ENCODE measurements at regions not wholly inside any gene's neighbourhood (a gene's known extent, or its start where the extent isn't known, plus 50 kb on each side); places are given as distances from the start of the nearest gene placed in this dataset.

- TF ChIP-seq EZH2 (optimal IDR thresholded peaks at IDR 0.05; ENCODE audit: low read depth, low read length) (no peak), EZH2phosphoT487 (IDR thresholded peaks at IDR 0.05; ENCODE audit: low read length) (no peak)
- TF ChIP-seq, protein P1, sequence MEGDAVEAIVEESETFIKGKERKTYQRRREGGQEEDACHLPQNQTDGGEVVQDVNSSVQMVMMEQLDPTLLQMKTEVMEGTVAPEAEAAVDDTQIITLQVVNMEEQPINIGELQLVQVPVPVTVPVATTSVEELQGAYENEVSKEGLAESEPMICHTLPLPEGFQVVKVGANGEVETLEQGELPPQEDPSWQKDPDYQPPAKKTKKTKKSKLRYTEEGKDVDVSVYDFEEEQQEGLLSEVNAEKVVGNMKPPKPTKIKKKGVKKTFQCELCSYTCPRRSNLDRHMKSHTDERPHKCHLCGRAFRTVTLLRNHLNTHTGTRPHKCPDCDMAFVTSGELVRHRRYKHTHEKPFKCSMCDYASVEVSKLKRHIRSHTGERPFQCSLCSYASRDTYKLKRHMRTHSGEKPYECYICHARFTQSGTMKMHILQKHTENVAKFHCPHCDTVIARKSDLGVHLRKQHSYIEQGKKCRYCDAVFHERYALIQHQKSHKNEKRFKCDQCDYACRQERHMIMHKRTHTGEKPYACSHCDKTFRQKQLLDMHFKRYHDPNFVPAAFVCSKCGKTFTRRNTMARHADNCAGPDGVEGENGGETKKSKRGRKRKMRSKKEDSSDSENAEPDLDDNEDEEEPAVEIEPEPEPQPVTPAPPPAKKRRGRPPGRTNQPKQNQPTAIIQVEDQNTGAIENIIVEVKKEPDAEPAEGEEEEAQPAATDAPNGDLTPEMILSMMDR (IDR thresholded peaks at IDR 0.05; ENCODE audit: low read length), result no peak
- Histone ChIP-seq H4K20me1 (ENCODE audit: insufficient read depth, low read length) (no peaks in the 10 kb centered on the region), H2AFZ (ENCODE audit: low read length) (no peak overlapping the region), H3K4me2 (ENCODE audit: low read depth, low read length) (no peak overlapping the region), H3K9me3 (replicated peaks; ENCODE audit: insufficient read depth, low read length) (no peaks in the 10 kb centered on the region), H3F3A (ENCODE audit: insufficient read depth, low read length) (no peaks in the 10 kb centered on the region), H3K9ac (ENCODE audit: low read length) (no peak overlapping the region), H3K27me3 (replicated peaks; ENCODE audit: insufficient read depth, low read length) (no peaks in the 10 kb centered on the region), H3K4me3 (ENCODE audit: low read length) (no peak overlapping the region), H3K27ac (ENCODE audit: low read length) (no peak overlapping the region), H3K4me1 (ENCODE audit: low read length) (no peaks in the 10 kb centered on the region), H3K79me2 (ENCODE audit: low read length) (no peaks in the 10 kb centered on the region), H3K9me2 (replicated peaks; ENCODE audit: insufficient read depth, low read length) (no peaks in the 10 kb centered on the region), H3K36me3 (replicated peaks; ENCODE audit: insufficient read depth, low read length) (no peaks in the 10 kb centered on the region)
- no peak for DNase-seq
These were observed 83.0 kb downstream of the ISX start for GRCh38 chr22:35148866-35149548.

DNA sequence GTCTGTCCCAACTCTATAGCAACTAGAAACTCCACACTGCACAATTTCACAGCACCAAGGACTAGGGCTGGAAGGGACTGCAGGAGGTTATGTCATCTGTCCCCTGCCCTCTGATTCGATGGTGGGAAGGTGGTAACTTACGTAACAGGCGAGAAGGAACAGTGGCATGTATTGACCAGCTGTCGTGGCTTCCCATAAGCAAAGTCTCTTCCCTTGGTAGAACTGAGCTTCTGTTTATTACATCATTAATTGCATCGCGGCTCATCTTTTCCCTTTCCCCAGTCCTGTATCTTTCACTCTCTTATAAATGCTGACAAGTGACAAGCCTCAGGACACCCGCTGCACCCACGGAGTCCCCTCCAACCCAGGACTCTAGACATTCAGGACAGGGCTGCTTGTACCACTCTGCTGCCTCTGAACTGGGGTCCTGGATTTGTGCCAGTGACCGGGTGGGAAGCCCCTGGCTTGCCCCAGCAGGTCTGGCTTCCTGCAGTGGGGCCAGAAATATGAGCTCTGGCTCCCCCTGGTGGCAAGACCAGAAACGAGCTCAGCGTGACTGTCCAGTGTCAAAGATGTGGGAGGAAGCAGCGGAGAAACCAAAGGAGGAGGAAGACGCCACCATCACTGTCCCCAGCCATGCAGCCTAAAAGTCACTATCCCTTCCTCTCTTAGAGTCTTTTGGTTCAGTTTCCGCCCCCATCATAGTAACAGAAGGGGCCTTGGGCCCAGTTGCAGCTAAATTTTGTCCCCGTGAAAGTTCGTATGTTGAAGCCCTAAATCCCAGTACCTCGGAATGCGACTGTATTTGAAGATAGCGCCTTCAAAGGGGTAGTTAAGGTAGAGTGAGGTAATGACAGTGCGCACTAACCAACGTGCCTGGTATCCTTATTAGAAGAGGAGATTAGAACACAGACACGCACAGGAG lies 84.5 kb downstream of the ISX start:
- H2AFZ ChIP-seq (ENCODE audit: low read length), result no peak overlapping the region
- no peaks in the 10 kb centered on the region for H3K9me2 ChIP-seq (replicated peaks; ENCODE audit: insufficient read depth, low read length)
- H3K4me1 ChIP-seq (ENCODE audit: low read length), result no peaks in the 10 kb centered on the region
- peak; percentile 44 for DNase-seq
- H3K9ac ChIP-seq (ENCODE audit: low read length), result no peak overlapping the region
- H3K27ac ChIP-seq (ENCODE audit: low read length), result no peak overlapping the region
- no peak overlapping the region for H3K4me2 ChIP-seq (ENCODE audit: low read depth, low read length)
- TF ChIP-seq, protein P1 (IDR thresholded peaks at IDR 0.05; ENCODE audit: low read length), result peak; percentile 84
- no peak for TF ChIP-seq EZH2 (optimal IDR thresholded peaks at IDR 0.05; ENCODE audit: low read depth, low read length)
- no peaks in the 10 kb centered on the region for H3K79me2 ChIP-seq (ENCODE audit: low read length)
- no peaks in the 10 kb centered on the region for H3F3A ChIP-seq (ENCODE audit: insufficient read depth, low read length)
- H3K36me3 ChIP-seq (replicated peaks; ENCODE audit: insufficient read depth, low read length), result no peaks in the 10 kb centered on the region
- no peaks in the 10 kb centered on the region for H3K9me3 ChIP-seq (replicated peaks; ENCODE audit: insufficient read depth, low read length)
- H3K27me3 ChIP-seq (replicated peaks; ENCODE audit: insufficient read depth, low read length), result no peaks in the 10 kb centered on the region
- no peak overlapping the region for H3K4me3 ChIP-seq (ENCODE audit: low read length)
- H4K20me1 ChIP-seq (ENCODE audit: insufficient read depth, low read length), result no peaks in the 10 kb centered on the region

GRCh38 chr22:35152316-35152715 lies 86.4 kb downstream of the ISX start:
- no peak overlapping the region for H3K27ac ChIP-seq (ENCODE audit: low read length)
- H3K4me2 ChIP-seq (ENCODE audit: low read depth, low read length), result no peak overlapping the region
- H4K20me1 ChIP-seq (ENCODE audit: insufficient read depth, low read length), result no peaks in the 10 kb centered on the region
- no peak for TF ChIP-seq EZH2phosphoT487 (IDR thresholded peaks at IDR 0.05; ENCODE audit: low read length)
- TF ChIP-seq, protein P1 (IDR thresholded peaks at IDR 0.05; ENCODE audit: low read length), result no peak
- no peak for TF ChIP-seq EZH2 (optimal IDR thresholded peaks at IDR 0.05; ENCODE audit: low read depth, low read length)
- H3K27me3 ChIP-seq (replicated peaks; ENCODE audit: insufficient read depth, low read length), result no peaks in the 10 kb centered on the region
- no peak overlapping the region for H3K4me3 ChIP-seq (ENCODE audit: low read length)
- DNase-seq, result no peak
- H3K79me2 ChIP-seq (ENCODE audit: low read length), result no peaks in the 10 kb centered on the region
- H3K36me3 ChIP-seq (replicated peaks; ENCODE audit: insufficient read depth, low read length), result no peaks in the 10 kb centered on the region
- no peaks in the 10 kb centered on the region for H3F3A ChIP-seq (ENCODE audit: insufficient read depth, low read length)
- H3K4me1 ChIP-seq (ENCODE audit: low read length), result no peaks in the 10 kb centered on the region
- no peaks in the 10 kb centered on the region for H3K9me2 ChIP-seq (replicated peaks; ENCODE audit: insufficient read depth, low read length)
- H3K9me3 ChIP-seq (replicated peaks; ENCODE audit: insufficient read depth, low read length), result no peaks in the 10 kb centered on the region
- no peak overlapping the region for H2AFZ ChIP-seq (ENCODE audit: low read length)
- no peak overlapping the region for H3K9ac ChIP-seq (ENCODE audit: low read length)

Measured in MM.1S (cell line).